ENCODE measurements at regions not wholly inside any gene's neighbourhood (a gene's known extent, or its start where the extent isn't known, plus 50 kb on each side); places are given as distances from the start of the nearest gene placed in this dataset.

- Mint-ChIP-seq H3K27ac (ENCODE audit: low read depth, unreplicated experiment) (peak overlapping the region; percentile 11), H3K4me3 (ENCODE audit: unreplicated experiment) (no peak overlapping the region), H3K36me3 (ENCODE audit: insufficient read depth, unreplicated experiment) (no peaks in the 10 kb centered on the region), H3K4me1 (ENCODE audit: insufficient read depth, unreplicated experiment) (no peaks in the 10 kb centered on the region), H3K9me3 (ENCODE audit: unreplicated experiment) (no peaks in the 10 kb centered on the region), H3K27me3 (ENCODE audit: insufficient read depth, unreplicated experiment) (no peaks in the 10 kb centered on the region)
- POLR2A ChIA-PET, result no interaction called here
- CTCF ChIA-PET, result no interaction called here
- intact Hi-C loops (cut with micrococcal nuclease), result loop anchor here (10.0 kb wide), 1 partner anchor 60 kb away; no protein-coding TSS in a partner anchor
- BruUV-seq (replicated peaks), result no TSS peak
- no peak for TF ChIP-seq CTCF (IDR thresholded peaks at IDR 0.05; ENCODE audit: unreplicated experiment)
- no peak for DNase-seq (ENCODE audit: unreplicated experiment)
These were observed 142.5 kb downstream of the LCA5 start for GRCh38 chr6:79394690-79395089.

GRCh38 chr6:79392094-79392493, 145.1 kb downstream of the LCA5 start:
- Mint-ChIP-seq H3K4me3 (ENCODE audit: unreplicated experiment) (no peak overlapping the region), H3K36me3 (ENCODE audit: insufficient read depth, unreplicated experiment) (no peaks in the 10 kb centered on the region), H3K9me3 (ENCODE audit: unreplicated experiment) (no peaks in the 10 kb centered on the region), H3K27ac (ENCODE audit: low read depth, unreplicated experiment) (no peak overlapping the region), H3K27me3 (ENCODE audit: insufficient read depth, unreplicated experiment) (no peaks in the 10 kb centered on the region), H3K4me1 (ENCODE audit: insufficient read depth, unreplicated experiment) (no peaks in the 10 kb centered on the region)
- no TSS peak for BruUV-seq (replicated peaks)
- no peak for TF ChIP-seq CTCF (IDR thresholded peaks at IDR 0.05; ENCODE audit: unreplicated experiment)
- POLR2A ChIA-PET, result interaction anchor here (0.6 to 0.8 kb wide), 3 partner anchors 10 to 145 kb away, joined by 4 to 5 read pairs (median 4); partner anchors contain the start of gene LCA5
- DNase-seq (ENCODE audit: unreplicated experiment), result no peak
- CTCF ChIA-PET, result interaction anchor here (0.5 to 0.7 kb wide), 3 partner anchors 43 to 428 kb away, joined by 3 to 6 read pairs (median 3); no protein-coding TSS in a partner anchor
- intact Hi-C loops (cut with micrococcal nuclease), result loop anchor here (10.0 kb wide), 1 partner anchor 63 kb away; no protein-coding TSS in a partner anchor

- no peak for DNase-seq (ENCODE audit: unreplicated experiment)
- Mint-ChIP-seq H3K27ac (ENCODE audit: low read depth, unreplicated experiment) (no peak overlapping the region), H3K36me3 (ENCODE audit: insufficient read depth, unreplicated experiment) (no peaks in the 10 kb centered on the region), H3K27me3 (ENCODE audit: insufficient read depth, unreplicated experiment) (no peaks in the 10 kb centered on the region), H3K4me1 (ENCODE audit: insufficient read depth, unreplicated experiment) (peaks cover 3% of the 10 kb centered on the region), H3K9me3 (ENCODE audit: unreplicated experiment) (no peaks in the 10 kb centered on the region), H3K4me3 (ENCODE audit: unreplicated experiment) (no peak overlapping the region)
- ChIA-PET POLR2A (interaction anchor here (0.8 kb wide), 1 partner anchor 11 kb away, joined by 4 read pairs; no protein-coding TSS in a partner anchor), CTCF (interaction anchor here (0.5 to 0.7 kb wide), 3 partner anchors 12 to 121 kb away, joined by 3 to 5 read pairs (median 3); no protein-coding TSS in a partner anchor)
- no peak for TF ChIP-seq CTCF (IDR thresholded peaks at IDR 0.05; ENCODE audit: unreplicated experiment)
- no TSS peak for BruUV-seq (replicated peaks)
- intact Hi-C loops (cut with micrococcal nuclease), result loop anchor here (10.0 kb wide), 1 partner anchor 63 kb away; no protein-coding TSS in a partner anchor
These were observed 145.8 kb downstream of the LCA5 start for GRCh38 chr6:79391480-79391879.

- no peaks in the 10 kb centered on the region for H3K36me3 Mint-ChIP-seq (ENCODE audit: insufficient read depth, unreplicated experiment)
- no peak overlapping the region for H3K4me3 Mint-ChIP-seq (ENCODE audit: unreplicated experiment)
- ChIA-PET CTCF (interaction anchor here (0.6 to 1.1 kb wide), 2 partner anchors 10 to 305 kb away, joined by 3 read pairs; no protein-coding TSS in a partner anchor), POLR2A (no interaction called here)
- peaks cover 6% of the 10 kb centered on the region for H3K4me1 Mint-ChIP-seq (ENCODE audit: insufficient read depth, unreplicated experiment)
- no peaks in the 10 kb centered on the region for H3K27me3 Mint-ChIP-seq (ENCODE audit: insufficient read depth, unreplicated experiment)
- TF ChIP-seq CTCF (IDR thresholded peaks at IDR 0.05; ENCODE audit: unreplicated experiment), result no peak
- intact Hi-C loops (cut with micrococcal nuclease), result no loop called here
- no peaks in the 10 kb centered on the region for H3K9me3 Mint-ChIP-seq (ENCODE audit: unreplicated experiment)
- DNase-seq (ENCODE audit: unreplicated experiment), result peak; percentile 13
- BruUV-seq (replicated peaks), result no TSS peak
- no peak overlapping the region for H3K27ac Mint-ChIP-seq (ENCODE audit: low read depth, unreplicated experiment)
These were observed 151.3 kb downstream of the LCA5 start for GRCh38 chr6:79385893-79386292.
